Fibroblast of lung (primary cell): ENCODE measurements at regions not wholly inside any gene's neighbourhood (a gene's known extent, or its start where the extent isn't known, plus 50 kb on each side); places are given as distances from the start of the nearest gene placed in this dataset.

Experiments used
- CTCF ChIP-seq, 2 donors: IDR thresholded peaks in 1 of 2; conservative IDR thresholded peaks in 1 of 2; 1 replicate in 1 of 2; 2 replicates in 1 of 2; pipeline ENCODE4 v1.5.1; 2011 to 2012; ENCODE audit warnings: low read length in 2 of 2, control low read depth in 1 of 2, inconsistent platforms in 1 of 2, low read depth in 1 of 2, mild to moderate bottlenecking in 1 of 2
- EZH2 ChIP-seq: IDR thresholded peaks from 2 replicates; pipeline ENCODE4 v1.5.1; 2012; ENCODE audit warnings: low read length, control low read depth, mild to moderate bottlenecking; ENCODE audit errors: missing control alignments

- TF ChIP-seq CTCF (conservative IDR thresholded peaks at IDR 0.05 in 1 of 2, IDR thresholded peaks at IDR 0.05 in 1 of 2; ENCODE audit: low read depth in 1 of 2, low read length in 2 of 2), result no peak
- no peak for TF ChIP-seq EZH2
Measured at GRCh38 chr10:128784444-128784843, 658.2 kb upstream of the MKI67 start.
